Activated CD4-positive, alpha-beta T cell treated with anti-CD3 and anti-CD28 coated beads, Interleukin-2, Interleukin-4, amounts not matched to agents 100 ng/mL and 50 ng/mL, durations not matched to agents 16 hours and 8 hours (primary cell): ENCODE measurements at regions not wholly inside any gene's neighbourhood (a gene's known extent, or its start where the extent isn't known, plus 50 kb on each side); places are given as distances from the start of the nearest gene placed in this dataset.

Source experiments
- DNase-seq: peaks from one replicate; pipeline ENCODE4 v3.0.0-alpha.2; 2020; ENCODE audit warnings: low spot score

DNA sequence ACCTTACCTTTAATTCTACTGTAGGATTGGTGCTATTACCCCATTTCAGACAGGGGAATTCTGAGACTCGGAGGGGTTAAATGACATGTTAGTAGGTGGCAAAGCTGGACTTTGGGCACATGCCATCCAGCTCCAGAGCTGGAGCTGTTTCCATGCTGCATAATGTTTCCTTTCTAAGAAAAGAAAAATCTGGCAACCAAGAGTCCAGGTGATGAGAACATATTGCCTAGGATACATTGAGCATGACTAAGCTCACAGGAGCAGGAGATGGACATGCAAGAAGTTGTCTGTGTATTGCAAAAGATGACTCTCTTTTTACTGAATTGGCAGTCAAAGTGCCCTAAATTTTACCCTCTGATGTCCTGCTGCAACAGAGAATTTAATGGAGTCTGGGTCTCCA is 150.8 kb upstream of the SYT13 start:
- no peak for DNase-seq

DNA sequence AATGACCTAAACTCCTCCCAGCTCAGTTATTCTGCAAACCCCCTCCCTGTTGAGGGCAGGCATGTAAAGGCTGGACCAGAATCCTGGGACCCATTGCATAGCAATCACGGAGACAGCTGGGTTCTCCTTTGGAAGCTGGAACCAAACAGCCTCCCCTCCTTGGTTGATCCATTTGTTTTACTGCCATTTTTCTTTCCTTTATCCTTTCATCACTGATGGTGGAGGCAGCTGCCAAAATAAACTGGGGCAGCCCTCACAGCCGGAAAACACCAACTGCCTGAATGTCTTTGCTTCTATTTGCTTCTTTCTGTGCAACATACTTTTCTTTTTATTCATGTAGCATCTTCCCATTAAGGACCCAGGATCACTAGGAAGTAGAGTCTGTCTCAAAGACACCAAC is 150.0 kb upstream of the SYT13 start:
- DNase-seq = no peak

DNA sequence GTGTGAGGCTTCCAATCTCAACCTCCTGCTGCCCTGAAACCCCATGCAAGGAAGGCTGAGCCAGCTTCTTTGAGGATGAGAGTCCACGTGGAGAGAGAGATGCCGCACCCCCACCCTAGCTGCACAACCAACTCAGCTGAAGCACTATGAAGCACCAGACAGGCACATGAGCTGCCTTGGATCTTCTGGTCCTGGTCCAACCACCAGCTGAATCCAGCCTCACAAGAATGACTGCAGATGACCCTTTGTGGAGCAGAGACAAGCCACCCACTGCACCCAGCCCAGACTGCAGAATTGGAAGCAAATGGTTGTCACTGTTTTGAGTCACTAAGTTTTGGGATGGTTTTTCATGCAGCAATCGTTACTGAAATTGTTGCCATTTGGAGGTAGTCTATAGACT is 149.6 kb upstream of the SYT13 start:
- no peak for DNase-seq

DNA sequence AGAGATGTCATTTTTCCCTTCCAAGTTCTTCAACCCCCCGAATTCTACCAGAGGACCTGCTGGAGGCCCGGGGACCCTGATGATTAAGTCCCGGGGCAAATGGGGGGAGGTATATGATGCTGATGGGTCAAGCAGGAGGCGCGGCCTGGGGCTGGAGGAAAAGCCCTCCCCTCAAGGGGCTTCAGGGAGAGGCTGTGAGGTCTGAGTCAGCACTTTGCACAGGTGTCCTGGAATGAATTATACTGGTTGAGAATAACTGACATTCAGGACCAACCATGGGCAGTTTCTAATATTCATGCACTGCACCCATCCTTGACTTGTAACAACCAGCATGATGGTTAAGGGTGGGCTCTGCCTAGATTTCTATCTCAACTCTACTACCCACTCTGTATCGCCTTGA is 146.8 kb upstream of the SYT13 start:
- no peak for DNase-seq

DNA sequence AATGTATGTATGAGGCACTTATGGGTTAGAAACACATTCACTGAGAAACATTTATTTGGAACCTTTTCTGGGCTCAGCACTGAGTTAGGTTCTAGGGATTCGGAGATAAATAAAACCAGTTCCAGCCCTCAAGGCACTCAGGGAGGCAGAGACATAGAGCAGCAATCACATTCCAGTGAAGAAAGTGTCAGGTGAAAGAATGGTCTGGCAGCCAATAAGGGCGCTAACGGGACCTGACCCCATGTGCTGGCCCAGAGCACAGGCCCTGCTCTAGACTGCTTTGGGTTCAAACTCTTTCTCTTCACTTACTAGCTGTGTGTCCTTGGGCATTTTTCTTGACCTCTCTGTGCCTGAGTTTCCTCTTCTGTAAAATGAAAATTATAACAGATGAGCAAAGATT is 146.0 kb upstream of the SYT13 start:
- no peak for DNase-seq

DNA sequence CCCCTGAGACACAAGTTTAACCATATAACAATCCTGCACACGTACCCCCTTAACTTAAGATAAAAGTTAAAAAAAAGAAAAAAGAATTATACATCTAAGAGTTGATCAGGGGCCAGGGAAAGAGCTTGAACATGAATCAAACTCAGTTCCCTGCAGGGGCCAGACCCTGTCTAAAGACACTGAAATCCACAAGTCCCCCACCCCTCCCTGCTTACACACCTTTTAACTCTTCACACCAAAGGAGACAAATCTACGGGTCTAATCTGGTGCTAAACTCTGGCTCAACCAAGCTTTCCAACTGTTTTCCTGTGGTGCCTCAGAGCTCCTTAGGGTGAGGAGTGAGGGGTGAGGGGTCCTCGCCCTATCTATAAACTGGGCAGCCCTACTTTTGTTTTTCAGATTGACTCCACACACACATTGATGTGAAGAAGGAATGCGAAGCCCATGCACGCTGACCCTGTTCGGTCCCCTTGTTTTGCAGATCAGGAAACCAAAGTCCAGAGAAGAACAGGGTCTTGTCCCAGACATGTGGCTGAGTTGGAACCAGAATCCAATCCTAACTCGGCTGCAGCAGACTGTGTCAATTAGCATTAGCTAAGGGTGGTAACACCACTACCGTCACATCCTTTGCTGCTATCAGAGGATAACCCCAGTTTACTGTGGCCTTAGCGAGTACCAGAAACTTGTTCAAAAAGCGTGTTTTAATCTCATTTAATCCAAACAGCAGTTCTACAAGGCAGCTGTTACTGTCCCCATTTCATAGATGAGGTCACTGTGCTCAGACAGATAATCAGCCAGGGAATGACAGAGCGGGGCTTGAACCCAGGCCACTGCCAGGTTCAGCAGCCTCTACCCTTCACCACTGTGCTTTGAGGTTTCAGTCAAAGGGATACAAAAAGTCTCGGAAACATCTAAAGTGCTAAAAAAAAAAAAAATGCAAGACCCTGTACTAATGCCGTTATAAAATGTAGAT is 145.2 kb upstream of the SYT13 start:
- DNase-seq = no peak

DNA sequence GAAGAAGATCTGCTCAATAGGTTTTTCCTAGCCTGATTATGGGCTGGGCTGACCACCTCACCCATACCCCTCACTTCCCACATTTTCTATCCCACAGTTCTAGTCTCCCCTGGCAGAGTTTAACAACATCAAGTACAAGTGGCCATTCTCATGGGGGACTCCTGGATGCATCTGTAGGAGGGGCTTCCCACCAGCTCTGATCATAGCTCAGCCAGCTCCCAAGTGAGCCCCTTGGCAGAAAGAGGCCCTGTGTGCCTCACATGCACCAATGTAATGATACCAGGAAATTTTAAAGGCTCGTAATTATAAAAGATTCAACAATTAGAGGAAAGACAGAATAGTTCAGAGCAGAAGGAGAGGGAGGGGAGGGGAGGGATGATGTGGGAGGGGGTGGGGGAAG is 144.2 kb upstream of the SYT13 start:
- no peak for DNase-seq

DNA sequence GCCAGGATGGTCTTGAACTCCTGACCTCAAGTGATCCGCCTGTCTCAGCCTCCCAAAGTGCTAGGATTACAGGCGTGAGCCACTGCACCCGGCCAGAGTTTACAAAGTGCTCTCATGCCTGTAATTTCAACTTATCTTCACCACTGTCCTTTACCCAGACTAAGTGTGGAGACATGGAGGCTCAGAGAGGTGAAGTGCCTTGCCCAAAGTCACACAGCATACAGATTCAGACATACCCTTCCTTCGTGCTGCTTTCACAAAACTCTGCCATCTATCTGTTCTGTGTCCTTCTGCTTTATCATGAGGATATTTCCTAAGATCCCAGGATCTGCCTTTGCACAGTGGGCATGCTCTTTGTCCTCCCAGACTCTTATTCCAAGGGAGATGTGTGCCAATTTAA is 143.6 kb upstream of the SYT13 start:
- DNase-seq = no peak

DNA sequence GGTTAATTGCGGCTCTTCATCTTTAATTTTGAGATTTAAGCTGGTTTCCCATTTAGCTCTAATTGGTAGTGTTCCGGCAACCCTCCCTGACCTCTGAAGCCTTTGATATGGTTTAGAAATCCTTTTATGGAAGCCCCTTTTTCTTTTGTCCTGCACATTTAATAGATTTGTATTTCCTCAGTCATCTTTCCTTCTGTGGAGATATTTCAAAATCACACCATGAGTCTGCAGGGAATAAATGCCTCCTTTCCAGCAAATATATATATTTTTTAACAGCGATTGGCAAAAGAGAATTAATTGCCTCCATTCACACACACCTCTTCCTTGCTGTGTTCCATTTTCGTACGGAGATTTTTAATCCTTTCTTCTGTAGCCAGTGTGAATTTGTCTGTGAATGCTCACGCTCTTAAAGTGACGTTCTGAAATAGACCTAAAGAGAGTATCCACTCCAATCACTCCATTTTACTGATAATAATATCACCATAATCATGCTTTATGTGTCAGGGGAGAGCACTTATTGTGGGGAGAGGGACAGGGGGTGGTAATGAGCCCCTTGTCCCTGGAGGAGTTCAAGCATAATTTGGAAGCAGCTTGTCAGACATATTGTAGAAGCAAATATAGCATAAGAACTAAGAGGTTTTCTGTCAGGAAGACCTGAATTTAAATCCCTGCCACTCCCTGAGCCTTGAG is 142.5 kb upstream of the SYT13 start:
- DNase-seq = no peak

DNA sequence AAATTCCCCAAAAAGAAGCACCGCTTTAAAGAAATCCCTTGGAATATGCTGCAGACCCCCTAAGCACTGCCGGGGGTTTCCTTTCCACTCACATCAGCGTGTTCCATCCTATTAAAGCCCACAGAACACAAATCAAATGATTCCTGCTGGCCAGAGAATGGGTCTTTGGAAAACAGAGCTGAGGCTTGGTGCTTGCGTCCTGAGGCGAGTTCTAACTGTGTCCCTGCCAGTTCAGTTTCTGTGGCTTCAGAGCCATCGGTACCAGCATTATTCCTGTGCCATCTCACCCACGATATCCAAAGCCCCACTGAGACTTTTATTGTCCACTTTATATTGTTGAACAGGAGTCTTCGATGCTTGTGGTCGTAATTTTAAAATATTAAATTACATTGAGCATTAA is 142.0 kb upstream of the SYT13 start:
- no peak for DNase-seq

DNA sequence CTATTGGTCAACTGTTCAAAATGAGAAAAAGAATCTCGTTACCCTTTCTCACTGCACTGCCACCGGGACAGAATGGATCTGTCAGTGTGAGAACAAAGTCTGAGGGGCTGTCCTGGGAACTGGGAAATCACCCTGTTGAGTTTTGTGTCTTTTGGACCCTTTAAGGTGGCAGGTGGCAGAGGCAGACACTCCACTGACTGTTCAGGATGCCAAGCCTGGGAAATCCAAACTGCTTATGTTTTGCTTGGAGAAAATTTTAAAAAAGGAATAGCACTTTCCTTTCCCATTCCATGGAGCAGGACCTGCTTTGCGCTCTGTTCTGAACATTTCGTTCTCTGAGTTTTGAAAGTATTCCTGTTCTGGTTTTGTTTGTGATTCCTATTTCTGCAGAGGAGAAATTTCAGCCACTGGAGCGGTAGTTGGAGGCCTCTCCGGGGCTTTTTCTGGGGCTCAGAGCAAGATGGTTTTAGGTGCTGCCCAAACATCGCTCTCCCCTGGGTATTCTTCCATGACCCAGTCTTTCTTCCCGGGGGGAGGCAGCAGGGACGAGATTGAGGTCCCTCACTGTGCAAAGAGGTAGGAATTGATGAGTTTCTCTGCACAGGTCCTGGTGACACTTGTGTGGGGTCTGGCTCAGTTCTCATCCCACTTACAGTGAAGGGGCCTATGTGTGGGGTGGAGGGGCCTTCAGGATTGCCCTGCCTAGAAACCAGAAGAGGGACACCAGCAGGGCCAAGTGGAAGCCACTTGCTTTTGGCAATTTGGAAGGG is 138.5 kb upstream of the SYT13 start:
- no peak for DNase-seq

DNA sequence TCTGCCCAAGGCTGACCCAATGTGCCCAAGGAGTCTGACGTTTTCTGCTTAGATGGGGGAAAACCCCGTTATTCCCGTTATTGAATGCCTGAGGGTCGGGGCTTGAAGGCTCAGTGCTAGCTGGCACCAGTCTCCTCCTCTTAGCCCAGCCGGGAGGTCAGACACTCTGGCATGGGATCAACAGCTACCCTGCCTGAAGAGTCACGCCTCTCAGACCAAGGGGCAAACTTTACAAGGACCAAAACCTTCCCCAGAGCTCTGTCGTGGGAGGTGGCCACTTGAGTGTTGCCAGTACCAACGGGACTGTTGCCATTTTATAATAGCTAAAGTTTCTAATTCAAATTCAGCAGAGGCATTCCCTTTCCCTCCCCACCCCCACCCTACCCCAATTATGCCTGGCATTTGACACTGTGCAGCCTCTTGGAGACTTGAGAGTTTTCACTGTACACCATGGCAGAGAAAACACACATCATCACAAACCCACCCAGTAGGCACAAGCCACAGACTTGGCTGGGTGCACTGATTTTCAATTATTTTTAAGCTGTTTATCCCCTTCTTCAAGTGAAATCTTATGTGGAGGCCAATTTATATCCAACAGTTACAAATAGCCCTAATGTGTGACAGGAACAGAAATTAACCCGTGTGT is 137.5 kb upstream of the SYT13 start:
- DNase-seq = no peak

DNA sequence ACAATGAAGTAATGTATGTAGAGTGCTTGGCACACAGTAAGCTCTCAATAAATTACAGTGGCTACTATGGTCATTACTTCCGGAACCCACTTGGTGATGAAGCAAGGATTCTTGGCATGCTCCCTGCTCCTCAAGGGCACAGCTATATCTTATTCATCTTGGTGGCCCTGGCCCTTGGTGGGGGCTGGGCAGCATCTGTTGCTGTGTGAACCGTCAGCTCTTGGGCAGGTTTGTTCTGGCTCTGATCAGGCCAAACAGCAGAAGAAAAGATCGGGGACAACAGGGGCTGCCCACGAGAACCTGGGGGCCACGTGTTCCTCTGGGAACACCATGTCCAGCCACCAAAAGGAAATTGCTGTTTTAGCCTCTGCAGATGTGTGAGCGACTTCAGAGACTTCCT is 136.9 kb upstream of the SYT13 start:
- no peak for DNase-seq

DNA sequence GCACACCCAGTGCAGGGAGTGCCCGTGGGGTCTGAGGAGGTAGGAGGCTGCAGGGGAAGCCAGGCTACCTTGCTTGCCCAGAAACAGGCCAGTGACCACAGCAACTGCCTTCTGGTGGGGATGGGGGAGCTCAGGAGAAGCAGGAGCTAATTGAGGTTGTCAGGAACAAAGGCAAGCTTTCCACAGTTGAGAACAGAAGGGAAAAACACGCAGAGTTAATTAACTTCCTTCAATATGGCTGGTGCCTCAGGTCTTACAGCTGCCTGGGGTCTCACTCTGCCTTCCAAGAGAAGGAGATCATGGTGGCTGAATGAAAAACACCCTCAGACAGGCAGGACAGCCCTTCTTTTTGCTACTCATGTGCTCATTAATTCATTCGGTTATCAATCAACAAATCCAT is 127.9 kb upstream of the SYT13 start:
- DNase-seq = no peak

DNA sequence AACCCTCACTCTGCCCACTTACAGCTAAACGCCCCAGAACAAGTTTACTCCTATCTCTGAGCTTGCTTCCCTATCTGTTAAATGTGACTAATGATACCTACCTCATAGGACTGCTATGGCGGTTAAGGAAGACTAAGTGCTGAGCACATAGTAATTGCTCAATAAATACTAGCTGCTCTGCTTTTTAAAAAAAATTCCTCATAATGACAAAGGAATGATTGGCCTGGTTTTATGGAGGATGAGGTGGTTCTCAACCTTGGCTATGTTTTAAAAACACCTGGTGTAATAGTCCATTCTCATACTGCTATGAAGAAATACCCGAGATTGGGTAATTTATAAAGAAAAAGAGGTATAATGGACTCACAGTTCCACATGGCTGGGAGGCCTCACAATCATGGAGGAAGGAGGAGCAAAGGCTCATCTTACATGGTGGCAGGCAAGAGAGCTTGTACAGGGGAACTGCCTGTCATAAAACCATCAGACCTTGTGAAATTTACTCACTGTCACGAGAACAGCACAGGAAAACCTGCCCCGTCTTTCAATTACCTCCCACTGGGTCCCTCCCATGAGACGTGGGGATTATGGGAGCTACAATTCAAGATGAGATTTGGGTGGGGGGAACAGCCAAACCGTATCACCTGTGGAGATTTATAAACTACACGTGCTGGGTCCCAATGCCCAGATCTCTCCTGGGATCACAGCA is 127.2 kb upstream of the SYT13 start:
- DNase-seq = no peak

DNA sequence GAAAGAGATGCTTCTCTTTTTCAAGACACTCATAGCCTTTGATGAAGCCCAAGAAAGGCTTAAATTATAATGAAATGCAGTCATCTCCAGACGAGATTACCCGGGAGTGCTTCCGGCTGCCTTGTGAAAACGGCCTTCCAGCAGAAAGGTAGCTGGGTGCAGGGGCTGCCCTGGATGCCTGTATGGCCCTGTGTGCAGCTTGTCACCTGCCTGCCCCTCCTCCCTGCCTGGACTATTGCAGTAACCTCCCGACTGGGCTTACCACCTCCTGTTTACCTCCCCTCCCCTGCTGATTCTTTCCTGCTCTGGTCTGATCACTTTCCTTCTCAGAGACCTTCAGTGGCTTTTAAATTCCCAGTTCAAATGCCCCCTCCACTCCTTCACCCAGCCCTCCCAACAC is 126.4 kb upstream of the SYT13 start:
- no peak for DNase-seq

DNA sequence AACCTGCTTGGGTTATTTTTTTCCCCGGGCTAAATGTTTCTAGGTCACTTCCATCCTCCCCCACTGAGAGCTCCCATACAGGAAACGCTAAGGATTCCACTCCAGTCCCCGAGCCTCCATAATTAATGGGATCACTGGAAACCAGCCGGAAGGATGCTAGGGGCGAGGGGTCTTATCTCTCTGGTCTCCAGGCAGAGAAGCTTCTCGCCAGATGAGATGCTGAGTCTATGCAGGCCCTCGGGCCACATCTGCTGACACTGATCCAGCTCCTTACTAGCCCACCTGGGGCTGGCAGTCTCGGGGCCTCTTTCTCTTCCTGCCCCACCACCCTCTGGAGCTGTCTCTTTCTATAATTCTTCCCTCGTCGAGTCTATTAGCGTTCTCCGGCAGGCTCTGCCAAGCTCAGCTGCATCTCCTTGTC is 125.9 kb upstream of the SYT13 start:
- no peak for DNase-seq

DNA sequence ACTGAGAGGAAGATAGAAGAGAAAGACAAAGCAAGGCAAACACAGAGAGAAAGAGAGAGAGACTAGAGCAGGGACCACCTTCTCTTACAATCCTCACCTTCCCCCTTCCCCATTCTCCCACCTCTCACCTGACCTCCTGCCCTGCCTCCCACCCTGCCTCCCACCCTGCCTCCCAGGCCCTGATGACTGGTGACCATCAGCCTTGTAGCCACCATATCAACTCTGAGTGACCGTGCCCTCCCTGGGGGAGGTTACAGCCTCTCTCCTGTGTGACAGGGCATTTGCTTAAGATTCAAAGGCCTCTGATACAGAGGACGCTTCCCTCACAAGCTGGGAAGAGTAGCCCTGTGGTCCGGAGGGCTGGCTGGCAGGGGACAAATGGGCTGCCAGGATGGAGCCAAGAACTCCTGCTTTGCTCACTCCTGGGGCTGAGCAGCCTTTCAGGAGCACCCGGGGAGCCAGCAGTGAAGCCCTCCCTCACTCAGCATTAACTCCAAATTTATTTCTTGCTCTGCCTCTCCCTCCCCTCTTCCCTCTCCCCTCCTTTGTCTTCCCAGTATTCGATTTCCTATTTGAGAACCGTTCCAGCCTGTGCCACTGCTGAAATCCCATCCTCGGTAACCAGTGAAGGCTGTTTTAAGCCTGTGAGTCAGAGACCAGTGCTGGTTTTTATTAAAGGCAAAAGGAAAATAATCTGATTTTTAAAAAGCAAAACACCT is 125.2 kb upstream of the SYT13 start:
- no peak for DNase-seq

DNA sequence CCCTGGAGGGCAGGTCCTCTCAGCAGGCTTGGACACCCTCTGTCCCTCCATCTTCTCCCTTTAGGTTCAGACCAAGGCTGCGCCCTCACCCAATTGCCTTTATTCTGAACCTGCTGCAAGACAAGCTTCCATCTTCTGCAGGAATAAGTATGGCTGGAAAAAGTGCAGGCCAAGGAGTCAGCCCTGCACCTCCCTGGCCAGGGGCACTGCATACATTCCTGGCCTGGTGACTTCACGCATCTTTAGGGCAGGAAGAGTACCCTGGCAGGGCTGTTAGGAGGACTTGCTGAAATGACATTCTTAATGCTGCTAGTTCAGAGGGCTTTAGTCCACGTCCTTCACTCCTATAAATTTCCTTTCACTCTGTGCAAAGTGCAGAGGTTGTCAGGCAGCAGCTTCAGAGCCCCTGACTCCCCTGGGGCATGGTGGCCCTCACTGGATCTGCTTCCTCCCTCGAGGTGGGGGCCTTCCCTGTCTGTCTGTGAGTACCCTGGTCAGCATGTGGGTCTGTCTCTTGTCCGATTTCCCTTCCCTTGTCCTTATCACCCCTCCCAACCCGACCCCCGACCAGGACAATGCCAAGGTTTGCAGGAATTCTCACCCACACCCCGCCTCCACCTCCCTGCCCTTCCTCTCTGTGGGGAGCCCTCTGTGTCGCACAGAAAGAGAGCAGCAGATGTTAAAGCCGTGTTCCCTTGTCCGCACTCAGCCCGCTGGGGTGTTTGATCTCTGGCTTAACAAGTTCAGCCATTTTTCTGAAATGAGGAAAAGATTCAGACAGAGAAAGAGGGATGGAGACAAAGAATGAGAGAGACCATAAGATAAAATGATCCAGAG is 124.5 kb upstream of the SYT13 start:
- no peak for DNase-seq

DNA sequence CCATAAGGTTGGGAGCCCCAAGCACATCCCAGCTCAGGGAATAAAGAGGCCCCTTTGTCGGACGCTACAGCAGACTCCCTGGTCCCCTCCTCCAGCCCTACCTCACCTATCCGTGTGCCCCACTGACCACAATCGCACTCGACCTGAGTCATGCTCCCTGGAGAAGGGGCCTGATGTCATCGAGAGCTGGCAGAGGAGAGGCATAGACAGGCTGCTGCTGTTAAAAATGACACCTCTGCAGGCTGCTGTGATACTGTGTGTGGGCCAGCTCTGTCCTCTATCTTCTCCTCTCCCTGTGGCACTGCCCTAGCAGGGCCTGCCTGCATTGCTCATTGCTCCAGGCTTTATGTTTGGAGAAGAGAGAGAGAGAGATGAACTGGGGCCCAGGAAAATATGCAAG is 123.4 kb upstream of the SYT13 start:
- DNase-seq = no peak
